ENCODE measurements at regions not wholly inside any gene's neighbourhood (a gene's known extent, or its start where the extent isn't known, plus 50 kb on each side); places are given as distances from the start of the nearest gene placed in this dataset.

DNA sequence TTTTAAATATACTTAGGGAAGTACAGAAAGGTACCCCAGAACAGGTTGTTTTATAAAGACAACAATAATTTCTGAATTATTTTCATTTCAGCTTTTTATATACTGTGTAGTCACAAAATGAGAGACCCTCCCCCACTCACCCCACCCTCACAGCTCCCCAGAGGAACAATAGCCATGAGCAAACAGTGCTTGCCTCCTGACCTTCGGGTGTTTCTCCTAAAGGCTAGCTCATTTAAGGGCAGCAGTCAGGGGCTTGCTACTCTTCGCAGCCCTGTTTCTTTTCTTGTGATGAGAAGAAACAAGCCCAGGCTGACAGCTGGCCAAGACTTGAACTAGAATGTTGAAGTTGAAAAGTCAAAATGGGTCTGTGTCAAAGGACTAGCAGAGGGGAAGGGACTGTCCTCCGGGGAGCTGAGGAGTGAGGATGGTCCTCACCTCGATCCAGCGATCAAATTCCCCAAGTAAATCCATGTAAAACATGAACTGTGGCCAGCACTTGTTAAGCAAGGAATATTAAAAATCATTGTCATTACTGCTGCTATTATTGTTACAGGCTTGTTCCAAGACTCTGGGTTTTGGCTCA lies 133.8 kb upstream of the ARHGAP5 start:
- no peaks in the 10 kb centered on the region for H3K4me1 ChIP-seq (ENCODE audit: control insufficient read depth, insufficient read depth, low read length)
- H3K27ac ChIP-seq (ENCODE audit: insufficient read depth, low read depth, low read length, poor library complexity, severe bottlenecking), result no peak overlapping the region
- H3K27me3 ChIP-seq (ENCODE audit: control insufficient read depth, insufficient read depth, low read length, poor library complexity, severe bottlenecking), result no peaks in the 10 kb centered on the region
- H3K36me3 ChIP-seq (ENCODE audit: control insufficient read depth, insufficient read depth, low read length), result no peaks in the 10 kb centered on the region
- no peak overlapping the region for H3K4me3 ChIP-seq (ENCODE audit: insufficient read depth, low read depth, low read length)
- no peaks in the 10 kb centered on the region for H3K9me3 ChIP-seq (ENCODE audit: control insufficient read depth, low read length)
- WGBS, 2 experiments, result 74 to 86% methylated on average over 5 of the region's 5 CpGs

GRCh38 chr14:31943861-31944255 lies 133.2 kb upstream of the ARHGAP5 start:
- Histone ChIP-seq H3K9me3 (ENCODE audit: control insufficient read depth, low read length) (no peaks in the 10 kb centered on the region), H3K36me3 (ENCODE audit: control insufficient read depth, insufficient read depth, low read length) (no peaks in the 10 kb centered on the region), H3K4me3 (ENCODE audit: insufficient read depth, low read depth, low read length) (no peak overlapping the region), H3K4me1 (ENCODE audit: control insufficient read depth, insufficient read depth, low read length) (no peaks in the 10 kb centered on the region), H3K27me3 (ENCODE audit: control insufficient read depth, insufficient read depth, low read length, poor library complexity, severe bottlenecking) (no peaks in the 10 kb centered on the region), H3K27ac (ENCODE audit: insufficient read depth, low read depth, low read length, poor library complexity, severe bottlenecking) (no peak overlapping the region)
- 97% methylated on average over 12 of the region's 12 CpGs for WGBS, 2 experiments

DNA sequence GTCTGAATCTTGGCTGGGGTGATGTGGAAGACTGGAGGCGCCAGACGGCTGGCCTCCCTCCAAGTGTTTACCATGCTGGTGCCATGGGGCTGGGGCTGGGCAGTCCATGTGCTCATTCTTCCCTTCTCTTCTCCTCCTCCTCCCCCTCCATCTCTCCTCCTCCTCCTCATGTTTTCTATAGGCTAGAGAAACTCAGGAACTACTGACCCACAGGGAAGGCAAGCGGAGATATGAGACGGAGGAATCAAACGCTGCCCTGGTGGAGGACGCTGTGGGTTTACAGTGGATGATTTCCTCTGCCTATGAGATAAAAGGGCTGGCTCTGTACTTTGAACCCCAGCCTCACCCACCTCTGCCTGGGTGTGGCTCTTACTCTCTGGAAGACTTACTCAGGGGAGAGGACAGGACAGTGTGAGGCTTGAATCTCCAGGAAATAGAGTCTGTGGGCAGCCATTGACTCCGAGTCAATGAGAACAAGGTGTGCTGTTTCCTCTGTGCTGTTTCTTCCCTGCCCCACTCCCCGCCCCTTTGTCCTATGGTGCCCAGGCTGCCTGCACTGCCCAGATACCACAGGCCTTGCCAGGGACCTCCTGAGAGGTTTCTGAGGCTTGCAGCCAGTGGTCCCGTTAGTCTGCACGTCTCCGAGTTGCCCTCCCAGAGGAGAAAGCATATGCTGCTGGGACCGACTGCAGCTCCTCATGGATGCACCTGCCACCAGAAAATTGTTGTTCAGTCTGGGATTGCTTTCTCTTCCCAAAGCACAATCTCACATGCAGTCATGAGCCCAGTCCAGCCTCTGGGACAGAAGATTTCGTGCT lies 132.6 kb upstream of the ARHGAP5 start:
- H3K4me3 ChIP-seq (ENCODE audit: insufficient read depth, low read depth, low read length), result no peak overlapping the region
- no peak overlapping the region for H3K27ac ChIP-seq (ENCODE audit: insufficient read depth, low read depth, low read length, poor library complexity, severe bottlenecking)
- WGBS, 2 experiments, result 94 to 95% methylated on average over 13 of the region's 13 CpGs
- H3K36me3 ChIP-seq (ENCODE audit: control insufficient read depth, insufficient read depth, low read length), result no peaks in the 10 kb centered on the region
- H3K9me3 ChIP-seq (ENCODE audit: control insufficient read depth, low read length), result no peaks in the 10 kb centered on the region
- peaks cover under 1% of the 10 kb centered on the region for H3K4me1 ChIP-seq (ENCODE audit: control insufficient read depth, insufficient read depth, low read length)
- H3K27me3 ChIP-seq (ENCODE audit: control insufficient read depth, insufficient read depth, low read length, poor library complexity, severe bottlenecking), result no peaks in the 10 kb centered on the region

- no peak overlapping the region for H3K4me3 ChIP-seq (ENCODE audit: insufficient read depth, low read depth, low read length)
- H3K36me3 ChIP-seq (ENCODE audit: control insufficient read depth, insufficient read depth, low read length), result no peaks in the 10 kb centered on the region
- H3K9me3 ChIP-seq (ENCODE audit: control insufficient read depth, low read length), result no peaks in the 10 kb centered on the region
- 89 to 95% methylated on average over 3 of the region's 3 CpGs for WGBS, 2 experiments
- H3K27ac ChIP-seq (ENCODE audit: insufficient read depth, low read depth, low read length, poor library complexity, severe bottlenecking), result no peak overlapping the region
- H3K27me3 ChIP-seq (ENCODE audit: control insufficient read depth, insufficient read depth, low read length, poor library complexity, severe bottlenecking), result no peaks in the 10 kb centered on the region
- H3K4me1 ChIP-seq (ENCODE audit: control insufficient read depth, insufficient read depth, low read length), result peaks cover 7% of the 10 kb centered on the region
Measured at GRCh38 chr14:31945074-31945613, 132.0 kb upstream of the ARHGAP5 start.

- H3K9me3 ChIP-seq (ENCODE audit: control insufficient read depth, low read length), result no peaks in the 10 kb centered on the region
- no peaks in the 10 kb centered on the region for H3K36me3 ChIP-seq (ENCODE audit: control insufficient read depth, insufficient read depth, low read length)
- H3K4me3 ChIP-seq (ENCODE audit: insufficient read depth, low read depth, low read length), result no peak overlapping the region
- H3K4me1 ChIP-seq (ENCODE audit: control insufficient read depth, insufficient read depth, low read length), result peaks cover 12% of the 10 kb centered on the region
- WGBS, 2 experiments, result 73 to 75% methylated on average over 5 of the region's 6 CpGs
- no peak overlapping the region for H3K27ac ChIP-seq (ENCODE audit: insufficient read depth, low read depth, low read length, poor library complexity, severe bottlenecking)
- H3K27me3 ChIP-seq (ENCODE audit: control insufficient read depth, insufficient read depth, low read length, poor library complexity, severe bottlenecking), result no peaks in the 10 kb centered on the region
Measured at GRCh38 chr14:31945701-31946100, 131.4 kb upstream of the ARHGAP5 start.

- no peak overlapping the region for H3K27ac ChIP-seq (ENCODE audit: insufficient read depth, low read depth, low read length, poor library complexity, severe bottlenecking)
- peaks cover 22% of the 10 kb centered on the region for H3K4me1 ChIP-seq (ENCODE audit: control insufficient read depth, insufficient read depth, low read length)
- no peaks in the 10 kb centered on the region for H3K27me3 ChIP-seq (ENCODE audit: control insufficient read depth, insufficient read depth, low read length, poor library complexity, severe bottlenecking)
- H3K9me3 ChIP-seq (ENCODE audit: control insufficient read depth, low read length), result no peaks in the 10 kb centered on the region
- H3K4me3 ChIP-seq (ENCODE audit: insufficient read depth, low read depth, low read length), result no peak overlapping the region
- no peaks in the 10 kb centered on the region for H3K36me3 ChIP-seq (ENCODE audit: control insufficient read depth, insufficient read depth, low read length)
- WGBS, 2 experiments, result 93 to 95% methylated on average over 5 to 7 of the region's 7 CpGs
Measured at GRCh38 chr14:31947076-31947475, 130.0 kb upstream of the ARHGAP5 start.

DNA sequence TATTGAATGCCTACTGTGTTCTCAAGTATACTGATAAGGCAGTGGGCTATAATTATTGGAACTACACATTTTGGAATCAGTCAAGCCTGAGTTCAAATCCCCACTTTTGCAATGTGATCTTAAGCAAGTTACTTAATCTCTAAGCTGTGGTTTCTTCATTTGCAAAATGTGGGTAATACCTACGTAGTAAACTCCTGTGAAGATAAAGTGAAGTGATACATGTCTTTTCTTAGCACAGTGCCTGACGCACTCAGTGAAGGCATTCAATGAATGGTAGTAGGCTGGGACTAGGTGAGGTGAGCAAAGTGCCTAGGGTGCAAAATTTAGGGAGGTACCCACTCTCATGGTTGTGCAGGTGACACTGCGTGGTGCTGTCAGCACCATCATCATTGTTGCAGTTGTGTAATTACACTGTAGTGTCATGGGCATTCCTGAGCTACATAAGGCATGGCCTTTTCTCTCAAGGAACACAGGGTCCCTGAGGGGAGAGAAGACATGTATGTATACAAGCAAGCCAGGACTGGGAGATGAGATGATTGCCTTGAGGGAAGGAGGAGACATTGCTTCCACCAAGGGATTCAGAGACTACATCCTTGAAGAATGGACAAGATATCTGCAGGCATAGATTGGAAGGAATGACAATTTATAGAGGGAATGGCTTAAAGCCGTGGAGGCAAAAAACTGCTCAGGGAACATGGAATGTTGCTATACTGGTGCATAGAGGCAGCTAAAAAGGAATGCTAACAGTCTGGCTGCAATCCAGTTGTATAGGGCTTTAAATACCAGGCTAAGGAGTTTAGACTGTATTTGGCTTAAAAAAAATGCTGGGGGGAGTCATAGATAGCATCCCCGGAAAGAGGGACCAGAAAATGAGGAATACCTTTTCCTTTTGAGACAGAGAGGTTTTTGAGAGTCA lies 129.2 kb upstream of the ARHGAP5 start:
- no peaks in the 10 kb centered on the region for H3K27me3 ChIP-seq (ENCODE audit: control insufficient read depth, insufficient read depth, low read length, poor library complexity, severe bottlenecking)
- no peak overlapping the region for H3K27ac ChIP-seq (ENCODE audit: insufficient read depth, low read depth, low read length, poor library complexity, severe bottlenecking)
- H3K4me1 ChIP-seq (ENCODE audit: control insufficient read depth, insufficient read depth, low read length), result peaks cover 22% of the 10 kb centered on the region
- H3K36me3 ChIP-seq (ENCODE audit: control insufficient read depth, insufficient read depth, low read length), result no peaks in the 10 kb centered on the region
- 95 to 97% methylated on average over 5 of the region's 5 CpGs for WGBS, 2 experiments
- no peaks in the 10 kb centered on the region for H3K9me3 ChIP-seq (ENCODE audit: control insufficient read depth, low read length)
- no peak overlapping the region for H3K4me3 ChIP-seq (ENCODE audit: insufficient read depth, low read depth, low read length)

GRCh38 chr14:31949709-31950108 lies 127.4 kb upstream of the ARHGAP5 start:
- Histone ChIP-seq H3K4me3 (ENCODE audit: insufficient read depth, low read depth, low read length) (no peak overlapping the region), H3K9me3 (ENCODE audit: control insufficient read depth, low read length) (no peaks in the 10 kb centered on the region), H3K27ac (ENCODE audit: insufficient read depth, low read depth, low read length, poor library complexity, severe bottlenecking) (no peak overlapping the region), H3K27me3 (ENCODE audit: control insufficient read depth, insufficient read depth, low read length, poor library complexity, severe bottlenecking) (no peaks in the 10 kb centered on the region), H3K4me1 (ENCODE audit: control insufficient read depth, insufficient read depth, low read length) (peaks cover 22% of the 10 kb centered on the region), H3K36me3 (ENCODE audit: control insufficient read depth, insufficient read depth, low read length) (no peaks in the 10 kb centered on the region)
- 83 to 93% methylated on average over 1 of the region's 1 CpG for WGBS, 2 experiments

DNA sequence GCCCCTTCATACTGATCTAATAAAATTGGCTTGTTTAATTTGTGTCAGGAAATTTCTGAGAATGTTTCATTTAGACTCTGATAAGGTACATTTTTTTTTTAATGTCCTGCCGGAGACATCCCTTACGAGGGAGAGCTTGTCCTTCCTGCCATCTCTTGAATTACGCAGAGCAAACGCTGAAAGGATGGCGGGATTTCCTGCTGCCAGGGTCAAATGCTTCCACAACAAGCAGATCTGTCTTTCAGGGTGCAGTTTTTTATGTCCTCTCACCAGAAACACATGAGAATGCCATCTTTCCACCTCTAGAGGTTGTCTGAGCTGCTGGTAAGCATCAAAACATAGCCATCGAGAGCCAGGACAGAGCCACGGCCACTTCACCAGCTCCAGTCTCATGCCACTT lies 126.8 kb upstream of the ARHGAP5 start:
- no peaks in the 10 kb centered on the region for H3K27me3 ChIP-seq (ENCODE audit: control insufficient read depth, insufficient read depth, low read length, poor library complexity, severe bottlenecking)
- WGBS, 2 experiments, result 83 to 85% methylated on average over 7 of the region's 7 CpGs
- no peaks in the 10 kb centered on the region for H3K9me3 ChIP-seq (ENCODE audit: control insufficient read depth, low read length)
- H3K4me1 ChIP-seq (ENCODE audit: control insufficient read depth, insufficient read depth, low read length), result peaks cover 22% of the 10 kb centered on the region
- H3K36me3 ChIP-seq (ENCODE audit: control insufficient read depth, insufficient read depth, low read length), result no peaks in the 10 kb centered on the region
- peak overlapping the region; percentile 74 for H3K27ac ChIP-seq (ENCODE audit: insufficient read depth, low read depth, low read length, poor library complexity, severe bottlenecking)
- no peak overlapping the region for H3K4me3 ChIP-seq (ENCODE audit: insufficient read depth, low read depth, low read length)

All from ectodermal cell (in vitro differentiated cells).